ENCODE measurements at regions not wholly inside any gene's neighbourhood (a gene's known extent, or its start where the extent isn't known, plus 50 kb on each side); places are given as distances from the start of the nearest gene placed in this dataset.

- no peak for DNase-seq
Observed at GRCh38 chr1:209454340-209454994, 129.0 kb upstream of the CAMK1G start.

GRCh38 chr1:209455145-209455544 lies 128.4 kb upstream of the CAMK1G start:
- DNase-seq = no peak

- DNase-seq = no peak
Observed at GRCh38 chr1:209455661-209456358, 127.7 kb upstream of the CAMK1G start.

GRCh38 chr1:209456878-209457277 lies 126.6 kb upstream of the CAMK1G start:
- no peak for DNase-seq

GRCh38 chr1:209457401-209458125 lies 126.0 kb upstream of the CAMK1G start:
- DNase-seq = no peak

- DNase-seq = no peak
Observed at GRCh38 chr1:209458921-209459320, 124.6 kb upstream of the CAMK1G start.

- DNase-seq = no peak
Observed at GRCh38 chr1:209461168-209461567, 122.3 kb upstream of the CAMK1G start.

- no peak for DNase-seq
Observed at GRCh38 chr1:209462433-209462832, 121.1 kb upstream of the CAMK1G start.

GRCh38 chr1:209463441-209463840 lies 120.1 kb upstream of the CAMK1G start:
- DNase-seq = no peak

- no peak for DNase-seq
Observed at GRCh38 chr1:209473025-209473424, 110.5 kb upstream of the CAMK1G start.

- DNase-seq = no peak
Observed at GRCh38 chr1:209480345-209480744, 103.2 kb upstream of the CAMK1G start.

- DNase-seq = no peak
Observed at GRCh38 chr1:209483691-209484090, 99.8 kb upstream of the CAMK1G start.

- no peak for DNase-seq
Observed at GRCh38 chr1:209484429-209484828, 99.1 kb upstream of the CAMK1G start.

GRCh38 chr1:209485167-209485566 lies 98.3 kb upstream of the CAMK1G start:
- DNase-seq = no peak

- DNase-seq = no peak
Observed at GRCh38 chr1:209485751-209486150, 97.8 kb upstream of the CAMK1G start.

- DNase-seq = no peak
Observed at GRCh38 chr1:209486861-209487593, 96.5 kb upstream of the CAMK1G start.

- no peak for DNase-seq
Observed at GRCh38 chr1:209490013-209490412, 93.5 kb upstream of the CAMK1G start.

- DNase-seq = no peak
Observed at GRCh38 chr1:209491031-209491430, 92.5 kb upstream of the CAMK1G start.

GRCh38 chr1:209491496-209491895 lies 92.0 kb upstream of the CAMK1G start:
- DNase-seq = no peak

GRCh38 chr1:209491897-209492296 lies 91.6 kb upstream of the CAMK1G start:
- DNase-seq = no peak

GRCh38 chr1:209493559-209493958 lies 90.0 kb upstream of the CAMK1G start:
- no peak for DNase-seq

- DNase-seq = no peak
Observed at GRCh38 chr1:209497729-209498128, 85.8 kb upstream of the CAMK1G start.

GRCh38 chr1:209500993-209501392 lies 82.5 kb upstream of the CAMK1G start:
- DNase-seq = no peak
